ENCODE measurements at regions not wholly inside any gene's neighbourhood (a gene's known extent, or its start where the extent isn't known, plus 50 kb on each side); places are given as distances from the start of the nearest gene placed in this dataset.
"Not testable (repeated sequence)": the region's sequence is repeated elsewhere in the genome, so short reads cannot be mapped to it uniquely, and the experiment has no call there.

DNA sequence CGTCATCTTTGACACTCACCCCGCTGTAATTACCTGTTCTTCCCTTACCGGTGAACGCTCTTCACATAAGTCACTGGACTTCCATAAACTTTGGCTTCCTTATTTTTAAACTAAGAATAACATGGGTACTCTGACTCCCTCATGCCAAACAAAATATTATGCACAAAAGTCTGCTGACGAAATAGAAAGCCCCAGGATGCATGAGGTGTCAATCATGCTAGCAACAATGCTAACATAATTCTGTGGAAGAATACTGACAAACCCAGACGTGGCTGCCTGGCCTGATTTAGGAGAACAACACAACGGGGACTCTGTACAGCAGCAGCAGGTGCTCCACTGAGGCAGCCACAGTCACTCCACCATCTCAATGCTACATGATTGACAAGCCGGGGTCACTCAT is 137.5 kb downstream of the CCDC71L start:
- no peak for DNase-seq (ENCODE audit: low read depth, low spot score)

DNA sequence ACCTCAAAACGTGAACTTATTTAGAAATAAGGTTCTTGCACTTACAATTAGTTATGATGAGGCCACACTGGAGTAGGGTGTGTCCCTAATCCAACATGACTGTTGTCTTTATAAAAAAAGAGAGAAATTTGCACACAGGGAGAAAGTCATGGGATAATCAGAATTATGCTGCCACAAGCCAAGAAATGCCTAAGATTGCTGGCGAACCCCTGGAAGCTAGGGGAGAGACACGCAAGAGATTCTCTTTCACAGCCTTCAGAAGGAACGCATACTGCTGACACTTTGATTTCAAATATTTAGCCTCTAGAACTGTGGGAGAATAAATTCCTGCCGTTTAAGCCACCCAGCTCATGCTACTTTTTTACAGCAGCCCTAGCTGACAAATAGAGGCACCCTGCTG is 138.3 kb downstream of the CCDC71L start:
- no peak for DNase-seq (ENCODE audit: low read depth, low spot score)

DNA sequence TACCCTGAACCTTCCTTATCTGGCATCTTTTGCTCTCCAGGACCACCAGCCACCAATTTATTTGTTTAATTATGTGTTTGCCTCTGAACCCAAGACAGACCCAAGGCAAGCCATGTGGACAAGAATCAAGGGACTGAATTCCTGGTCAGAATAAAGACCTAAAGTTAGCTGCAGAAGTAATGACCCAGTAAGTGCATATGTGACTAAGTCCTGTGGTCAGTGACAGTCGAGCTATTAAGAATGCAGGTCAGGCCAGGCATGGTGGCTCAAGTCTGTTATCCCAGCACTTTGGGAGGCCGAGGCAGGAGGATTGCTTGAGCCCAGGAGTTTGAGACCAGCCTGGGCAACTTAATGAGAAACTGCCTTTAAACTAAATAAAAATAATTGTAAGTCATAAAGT is 139.4 kb downstream of the CCDC71L start:
- no peak for DNase-seq (ENCODE audit: low read depth, low spot score)

DNA sequence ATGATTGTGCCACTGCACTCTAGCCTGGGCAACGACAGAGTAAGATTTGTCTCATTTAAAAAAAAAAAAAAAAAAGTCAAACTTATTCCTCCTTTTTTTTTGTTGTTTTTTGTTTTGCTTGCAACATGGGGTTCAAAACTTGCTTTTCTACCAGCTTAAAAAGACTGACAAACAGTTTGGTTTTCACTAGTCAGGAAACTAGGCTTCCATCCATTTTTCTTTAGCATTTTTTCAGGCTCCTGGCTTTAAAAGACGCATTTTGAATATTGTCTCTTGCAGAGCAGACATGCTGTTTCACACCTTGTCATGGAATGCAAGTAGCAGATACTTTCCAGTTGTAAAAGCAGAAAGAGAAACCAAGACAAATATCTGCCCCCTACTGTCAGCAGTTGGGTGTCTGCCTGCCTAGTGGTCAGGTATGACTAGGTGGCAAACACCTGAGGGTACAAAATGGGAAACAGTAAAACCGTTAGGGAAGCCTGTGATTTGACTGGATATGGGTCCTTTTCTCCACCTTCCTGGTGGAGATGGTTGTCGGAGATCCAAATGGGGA is 139.9 kb downstream of the CCDC71L start:
- no peak for DNase-seq (ENCODE audit: low read depth, low spot score)

DNA sequence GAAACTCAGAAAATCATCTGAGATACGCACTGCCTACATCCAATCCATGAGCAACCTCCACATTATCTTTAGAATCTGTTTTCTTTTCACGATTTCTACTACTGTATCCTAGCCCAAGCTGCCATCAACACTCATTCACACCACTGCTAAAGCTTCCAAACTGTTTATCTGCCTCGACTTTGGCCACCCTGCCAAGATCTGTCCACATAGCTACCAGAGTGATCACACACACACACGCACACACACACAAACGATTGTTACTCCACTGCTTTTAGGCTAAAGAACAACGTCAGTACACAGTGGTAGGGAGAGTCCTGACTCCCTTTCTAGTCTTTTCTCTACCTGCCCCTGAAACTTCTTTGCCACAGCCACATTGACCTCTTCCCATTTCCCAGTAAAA is 142.0 kb downstream of the CCDC71L start:
- DNase-seq (ENCODE audit: low read depth, low spot score), result no peak

DNA sequence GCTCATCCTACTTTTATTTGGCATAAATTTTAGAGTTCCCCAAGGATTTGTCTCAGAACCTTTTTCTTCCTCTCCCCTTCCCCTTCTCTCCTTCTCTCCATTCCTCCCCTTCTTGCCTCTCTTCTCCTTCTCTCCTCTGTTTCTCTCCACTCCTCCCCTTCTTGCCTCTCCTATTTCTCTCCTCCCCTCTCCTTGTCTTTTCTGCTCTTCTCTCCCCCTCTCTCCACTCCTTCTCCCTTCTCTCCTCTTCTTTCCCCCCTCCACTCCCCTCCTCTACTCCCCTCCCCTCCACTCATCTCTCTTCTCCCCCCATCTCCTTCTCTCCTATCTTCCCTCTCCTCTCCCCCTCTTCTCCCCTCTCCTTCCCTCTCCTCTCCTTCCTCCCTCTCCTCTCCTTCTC is 142.7 kb downstream of the CCDC71L start:
- no peak for DNase-seq (ENCODE audit: low read depth, low spot score)

DNA sequence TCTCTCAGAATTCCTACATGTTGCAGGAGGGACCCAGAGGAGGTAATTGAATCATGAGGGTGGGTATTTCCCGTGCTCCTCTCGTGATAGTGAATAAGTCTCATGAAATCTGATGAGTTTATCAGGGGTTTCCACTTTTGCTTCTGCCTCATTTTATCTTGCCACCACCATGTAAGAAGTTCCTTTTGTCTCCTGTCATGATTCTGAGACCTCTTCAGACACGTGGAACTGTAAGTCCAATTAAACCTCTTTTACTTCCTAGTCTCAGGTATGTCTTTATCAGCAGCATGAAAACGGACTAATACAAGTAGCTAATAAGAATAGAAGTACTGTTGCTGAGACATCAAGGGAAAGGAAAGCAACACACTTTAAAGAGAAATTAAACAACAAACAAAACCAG is 143.4 kb downstream of the CCDC71L start:
- no peak for DNase-seq (ENCODE audit: low read depth, low spot score)

DNA sequence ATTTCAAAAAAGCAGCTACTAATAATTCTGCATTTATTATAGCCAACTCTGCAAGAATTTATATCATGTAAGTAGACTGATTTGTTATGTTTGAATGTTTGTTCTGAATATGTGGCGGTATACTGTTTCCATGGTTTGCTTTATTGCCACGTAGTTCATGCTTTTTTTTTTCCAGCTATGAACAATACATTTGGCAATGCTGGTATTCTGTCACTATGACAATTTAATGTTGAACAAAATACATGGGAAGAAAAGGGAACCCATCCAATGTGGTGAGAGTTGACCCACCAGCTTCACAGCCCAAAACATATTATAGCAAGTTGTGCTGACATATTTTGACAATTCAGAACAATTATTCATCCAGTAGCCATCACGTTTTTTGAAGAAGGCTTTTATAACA is 145.6 kb downstream of the CCDC71L start:
- no peak for DNase-seq (ENCODE audit: low read depth, low spot score)

DNA sequence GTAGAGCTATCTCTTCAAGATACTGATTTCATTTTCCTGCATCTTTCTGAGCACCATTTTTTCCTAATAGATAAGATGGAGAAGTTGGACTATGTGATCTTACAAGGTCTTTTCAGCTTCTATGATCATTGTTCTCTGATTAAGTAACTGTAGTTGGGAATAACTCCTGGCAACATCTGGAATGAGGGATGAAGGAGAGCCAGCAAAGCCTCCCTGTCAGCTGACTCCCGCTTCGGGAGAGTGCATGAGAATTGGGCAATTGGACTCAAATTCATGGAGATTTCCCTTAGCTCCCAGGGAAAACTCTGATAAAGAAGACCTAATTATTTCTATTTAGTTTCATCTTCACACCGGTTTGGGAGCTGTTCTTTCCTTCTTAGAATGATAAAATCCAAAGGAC is 146.1 kb downstream of the CCDC71L start:
- DNase-seq (ENCODE audit: low read depth, low spot score), result no peak

DNA sequence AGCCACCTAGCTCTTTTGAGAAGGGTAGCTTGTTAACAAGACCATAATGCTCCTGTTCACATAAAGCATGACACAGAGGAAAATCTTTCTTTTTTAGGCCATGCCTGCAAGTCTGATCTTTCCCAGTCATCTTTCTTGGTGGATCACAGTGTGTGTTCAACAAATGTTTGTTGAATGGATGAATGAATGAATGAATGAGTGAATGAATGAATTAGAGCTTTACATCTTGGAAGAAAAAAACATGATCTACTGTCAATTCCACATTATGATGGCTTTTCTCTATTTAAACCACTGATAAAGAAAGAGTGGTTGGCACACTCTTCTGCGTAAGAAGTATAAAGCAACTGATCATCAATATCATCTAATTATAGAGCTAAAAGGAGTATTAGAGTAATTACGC is 148.7 kb downstream of the CCDC71L start:
- DNase-seq (ENCODE audit: low read depth, low spot score), result no peak

DNA sequence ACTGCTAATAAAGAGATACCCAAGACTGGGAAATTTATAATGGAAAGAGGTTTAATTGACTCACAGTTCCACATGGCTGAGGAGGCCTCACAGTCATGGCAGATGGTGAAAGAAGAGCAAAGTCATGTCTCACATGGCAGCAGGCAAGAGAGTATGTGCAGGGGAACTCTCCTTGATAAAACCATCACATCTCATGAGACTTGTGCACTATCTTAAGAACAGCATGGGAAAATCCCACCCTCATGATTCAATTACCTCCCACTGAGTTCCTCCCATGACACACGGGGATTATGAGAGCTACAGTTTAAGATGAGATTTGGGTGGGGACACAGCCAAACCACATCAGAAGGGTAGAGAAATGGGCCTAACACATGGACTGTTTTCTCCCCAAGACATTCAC is 156.3 kb downstream of the CCDC71L start:
- DNase-seq (ENCODE audit: low read depth, low spot score), result no peak

DNA sequence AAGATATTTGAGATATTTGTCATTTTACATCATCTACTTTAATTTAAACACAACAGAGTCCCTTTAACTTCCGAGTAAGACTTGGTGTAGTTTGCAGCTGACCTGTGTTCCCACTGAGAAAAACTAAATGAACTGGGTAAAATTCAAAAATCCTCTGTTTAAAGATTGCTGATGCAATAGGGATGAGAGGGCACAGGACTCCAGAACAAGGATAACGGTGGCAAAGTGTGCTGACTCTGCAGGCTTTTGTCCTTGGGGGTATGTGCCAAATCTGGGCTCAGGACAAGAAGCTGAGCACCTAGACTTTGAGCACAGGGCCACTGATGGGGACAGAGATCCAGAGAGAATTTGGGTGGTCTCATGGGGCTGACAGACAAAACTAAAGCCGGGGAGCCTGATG is 156.8 kb downstream of the CCDC71L start:
- no peak for DNase-seq (ENCODE audit: low read depth, low spot score)

DNA sequence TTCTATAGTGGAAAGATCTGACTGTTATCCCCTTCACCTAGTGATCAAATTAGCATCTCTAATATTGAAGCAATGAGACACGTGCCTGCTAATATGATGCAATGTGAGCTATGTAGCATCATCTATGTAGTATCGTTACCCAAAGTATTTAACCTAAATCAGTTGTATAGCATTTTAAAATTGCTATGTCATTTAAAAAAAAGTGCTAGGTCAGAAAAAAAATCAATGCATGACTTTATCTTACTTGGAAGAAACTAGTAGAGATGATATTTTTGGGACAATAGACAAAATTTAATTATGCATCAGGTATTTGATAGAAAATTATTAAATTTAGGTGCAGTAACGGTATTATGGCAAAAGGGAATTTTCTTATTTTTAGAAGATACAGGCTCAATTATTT is 157.3 kb downstream of the CCDC71L start:
- no peak for DNase-seq (ENCODE audit: low read depth, low spot score)

DNA sequence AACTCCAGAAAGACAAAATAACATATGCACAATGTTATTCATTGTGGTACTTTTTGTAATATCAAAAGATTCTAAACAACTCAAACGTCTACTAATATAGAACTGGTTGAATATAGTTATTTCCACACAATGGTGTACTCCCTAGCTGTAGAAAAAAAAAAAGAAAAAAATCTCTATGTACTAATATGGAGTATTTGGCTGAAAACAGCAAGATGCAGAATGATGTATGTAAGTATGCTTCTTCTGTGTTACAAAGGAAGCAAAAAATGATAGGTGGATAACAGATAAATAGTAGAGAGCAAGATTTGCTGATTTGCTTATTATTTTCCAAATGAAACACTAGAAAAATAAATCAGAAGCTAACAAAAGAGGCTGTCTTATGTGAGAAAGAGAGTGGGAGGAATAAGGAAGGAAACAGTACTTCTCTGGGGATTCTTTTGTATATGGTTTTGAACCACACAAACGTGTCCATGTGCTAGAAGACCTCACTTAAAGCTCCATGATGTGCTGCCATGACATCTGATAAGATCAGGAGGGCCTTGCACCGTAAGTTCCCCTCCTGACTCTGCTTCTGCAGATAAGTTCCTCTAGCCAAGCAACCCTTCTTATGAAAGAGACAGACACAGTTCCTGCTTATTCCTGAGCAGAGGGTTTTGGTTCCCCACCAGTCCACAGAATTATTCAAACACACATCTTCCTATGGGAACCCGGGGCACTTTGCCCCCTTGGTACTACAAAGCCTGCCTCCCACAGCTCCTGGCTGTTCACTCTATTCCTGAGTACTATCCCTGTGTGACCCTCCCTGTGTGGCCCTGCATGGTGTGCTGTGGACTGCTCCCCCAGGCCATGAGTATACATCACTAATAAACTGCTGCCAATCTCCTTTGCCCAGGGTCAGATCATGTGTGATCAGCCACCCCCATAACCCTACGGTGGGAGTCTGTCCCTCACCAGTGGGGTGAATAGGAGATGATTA is 159.1 kb downstream of the CCDC71L start:
- no peak for DNase-seq (ENCODE audit: low read depth, low spot score)

DNA sequence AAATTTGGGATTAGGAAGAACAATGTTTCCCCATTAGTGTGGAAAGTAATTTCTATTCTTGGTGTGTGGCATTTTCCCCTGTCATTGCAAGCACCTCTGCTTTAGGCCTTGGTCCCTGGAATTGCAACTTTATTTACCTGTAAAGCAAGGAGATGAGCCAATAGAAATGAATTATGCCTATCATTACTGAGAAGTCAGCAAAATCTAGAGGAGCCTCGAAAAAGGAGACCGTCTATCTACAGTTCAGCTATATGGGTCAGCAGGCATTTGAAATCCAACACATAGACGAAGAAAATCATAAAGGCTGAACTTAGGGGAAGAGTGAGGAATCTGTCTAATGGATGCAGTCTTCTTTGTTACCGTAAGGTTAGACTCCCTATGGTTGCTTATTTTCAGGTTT is 161.1 kb downstream of the CCDC71L start:
- DNase-seq (ENCODE audit: low read depth, low spot score), result no peak

DNA sequence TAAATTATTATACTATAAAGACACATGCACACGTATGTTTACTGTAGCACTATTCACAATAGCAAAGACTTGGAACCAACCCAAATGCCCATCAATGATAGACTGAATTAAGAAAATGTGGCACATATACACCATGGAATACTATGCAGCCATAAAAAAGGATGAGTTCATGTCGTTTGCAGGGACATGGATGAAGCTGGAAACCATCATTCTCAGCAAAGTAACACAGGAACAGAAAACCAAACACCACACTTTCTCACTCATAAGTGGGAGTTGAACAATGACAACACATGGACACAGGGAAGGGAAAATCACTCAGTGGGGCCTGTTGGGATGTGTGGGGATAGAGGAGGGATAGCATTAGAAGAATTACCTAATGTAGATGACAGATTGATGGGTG is 163.0 kb downstream of the CCDC71L start:
- DNase-seq (ENCODE audit: low read depth, low spot score), result not testable (repeated sequence)

DNA sequence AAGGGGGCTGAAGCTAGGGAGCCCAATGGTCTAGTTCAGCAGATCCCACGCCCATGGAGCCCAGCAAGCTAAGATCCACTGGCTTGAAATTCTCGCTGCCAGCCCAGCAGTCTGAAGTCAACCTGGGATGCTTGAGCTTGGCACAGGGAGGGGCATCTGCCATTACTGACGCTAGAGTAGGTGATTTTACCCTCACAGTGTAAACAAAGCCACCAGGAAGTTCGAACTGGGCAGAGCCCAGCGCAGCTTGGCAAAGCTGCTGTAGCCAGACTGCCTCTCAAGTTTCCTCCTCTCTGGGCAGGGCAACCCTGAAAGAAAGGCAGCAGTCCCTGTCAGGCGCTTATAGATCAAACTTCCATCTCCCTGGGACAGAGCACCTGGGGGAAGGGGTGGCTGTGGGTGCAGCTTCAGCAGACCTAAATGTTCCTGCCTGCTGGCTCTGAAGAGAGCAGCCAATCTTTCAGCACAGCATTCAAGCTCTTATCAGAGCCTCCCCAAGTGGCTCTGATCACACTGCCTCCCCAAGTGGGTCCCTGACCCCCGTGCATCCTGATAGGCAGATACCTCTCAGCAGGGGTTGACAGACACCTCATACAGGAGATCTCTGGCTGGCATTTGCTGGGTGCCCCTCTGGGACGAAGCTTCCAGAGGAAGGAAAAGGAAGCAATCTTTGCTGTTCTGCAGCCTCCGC is 167.8 kb downstream of the CCDC71L start:
- DNase-seq (ENCODE audit: low read depth, low spot score), result no peak

DNA sequence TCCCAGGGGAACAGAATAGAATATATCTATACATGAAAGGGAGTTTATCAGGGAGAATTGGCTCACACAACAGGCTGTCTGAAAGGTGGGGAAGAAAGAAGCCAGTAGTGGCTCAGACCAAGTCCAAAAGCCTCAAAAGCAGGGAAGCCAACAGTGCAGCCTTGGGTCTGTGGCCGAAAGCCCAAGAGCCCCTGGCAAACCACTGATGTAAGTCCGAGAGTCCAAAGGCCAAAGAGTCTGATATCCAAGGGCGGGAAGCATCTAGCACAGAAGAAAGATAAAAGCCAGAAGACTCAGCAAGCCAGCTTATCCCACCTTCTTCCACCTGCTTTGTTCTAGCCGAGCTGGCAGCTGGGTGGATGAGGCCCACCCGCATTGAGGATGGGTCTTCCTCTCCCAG is 172.5 kb downstream of the CCDC71L start:
- no peak for DNase-seq (ENCODE audit: low read depth, low spot score)

DNA sequence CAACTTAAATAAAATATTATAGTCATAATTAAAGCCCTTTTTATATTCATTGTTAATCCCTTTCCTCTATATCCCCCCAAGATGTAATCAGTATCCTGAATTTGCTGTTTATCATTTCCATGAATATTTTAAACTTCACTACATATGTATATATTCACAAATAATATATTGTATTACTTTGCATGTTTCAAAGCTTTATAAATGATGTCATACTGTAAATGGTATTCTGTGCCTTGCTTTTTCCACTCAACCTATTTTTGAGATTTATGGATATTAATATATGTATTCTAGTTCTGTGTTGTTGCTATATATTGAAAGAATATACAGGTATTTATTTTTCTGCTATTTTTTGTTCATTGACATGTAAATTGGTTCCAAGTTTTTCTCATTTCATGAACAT is 173.1 kb downstream of the CCDC71L start:
- no peak for DNase-seq (ENCODE audit: low read depth, low spot score)

DNA sequence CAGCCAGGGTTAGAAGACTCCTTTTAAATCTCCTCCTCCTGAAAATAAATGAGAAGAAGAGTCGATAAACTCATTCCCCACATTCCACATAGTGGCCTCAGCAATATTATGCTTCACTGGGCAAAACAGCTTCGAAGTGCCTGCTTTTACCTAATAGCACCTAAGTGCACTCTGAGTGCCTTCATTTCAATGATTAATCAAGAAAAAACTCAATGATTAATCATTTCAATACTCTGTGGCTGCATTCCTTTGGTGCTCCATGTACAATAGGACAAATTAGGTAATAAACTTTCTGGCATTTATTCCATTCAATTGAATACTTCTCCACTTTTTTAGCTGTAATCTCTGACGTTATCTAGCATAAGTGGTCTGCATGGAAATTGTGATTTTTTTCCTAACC is 174.6 kb downstream of the CCDC71L start:
- DNase-seq (ENCODE audit: low read depth, low spot score), result no peak

DNA sequence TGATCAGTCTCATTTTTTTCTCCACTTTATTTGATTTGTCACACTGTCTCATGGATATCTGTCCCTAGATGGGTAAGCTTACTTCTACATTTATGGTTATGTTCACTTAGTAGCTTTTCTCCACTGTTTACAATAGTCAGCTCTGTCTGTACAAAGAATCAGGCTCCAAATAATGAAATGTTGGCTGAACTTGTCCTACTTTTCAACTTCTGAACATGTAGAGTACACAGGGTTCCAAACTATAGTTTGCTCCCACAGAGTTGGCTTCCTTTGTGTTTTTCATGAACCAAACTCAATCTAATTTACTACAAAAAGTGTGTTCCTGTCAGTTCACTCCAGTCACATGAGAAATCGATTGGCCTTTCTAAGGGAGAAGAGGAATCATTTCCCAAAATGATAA is 175.0 kb downstream of the CCDC71L start:
- no peak for DNase-seq (ENCODE audit: low read depth, low spot score)

DNA sequence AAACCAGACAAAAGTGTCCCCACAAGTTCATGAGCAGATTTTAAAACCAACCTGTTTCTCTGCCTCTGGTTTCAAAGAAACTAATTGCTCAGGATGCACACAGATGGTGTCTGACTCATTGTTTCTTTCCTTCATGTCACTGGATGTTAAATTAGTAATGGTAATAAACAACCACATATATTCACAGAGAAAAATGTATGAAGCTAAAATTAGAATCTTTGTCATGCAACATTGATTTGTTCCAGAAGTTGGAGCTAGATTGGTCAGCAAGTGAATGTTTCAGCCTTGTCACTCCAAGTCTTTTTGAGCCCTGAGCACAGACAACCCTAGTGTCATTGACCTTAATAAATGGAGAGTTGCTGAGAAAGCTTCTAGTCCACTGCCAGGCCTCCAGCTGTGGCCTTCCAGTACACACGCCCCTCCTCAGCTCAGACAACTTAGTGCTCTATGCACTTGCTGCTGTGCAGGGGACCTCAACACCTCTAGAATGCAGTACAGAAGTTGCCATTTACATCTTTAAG is 175.9 kb downstream of the CCDC71L start:
- no peak for DNase-seq (ENCODE audit: low read depth, low spot score)

DNA sequence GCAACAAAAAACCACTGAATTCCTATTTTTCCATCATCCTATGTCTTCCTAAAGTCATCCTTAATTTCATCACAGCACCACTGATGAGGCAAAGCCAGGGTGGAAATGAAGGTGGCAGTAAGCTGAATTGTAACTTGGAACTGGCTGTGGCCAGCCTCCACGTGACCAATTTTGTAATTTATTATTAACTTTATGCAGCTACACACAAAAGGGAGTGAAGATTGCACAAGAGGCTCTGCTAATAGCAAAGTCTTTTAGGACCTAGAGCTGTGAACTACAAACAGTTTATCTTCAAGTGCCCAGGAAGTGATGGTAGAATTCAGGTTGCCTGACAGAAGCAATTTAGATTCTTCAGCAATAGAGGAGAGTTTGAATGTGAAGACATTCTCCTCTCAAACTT is 176.4 kb downstream of the CCDC71L start:
- DNase-seq (ENCODE audit: low read depth, low spot score), result no peak

Data from activated CD4-positive, CD25-positive, alpha-beta regulatory T cell treated with anti-CD3 and anti-CD28 coated beads, Interleukin-2, amount 50 U/mL, for 16 hours (primary cell).